Rectal smooth muscle tissue (tissue), 1 donor: ENCODE measurements at regions not wholly inside any gene's neighbourhood (a gene's known extent, or its start where the extent isn't known, plus 50 kb on each side); places are given as distances from the start of the nearest gene placed in this dataset.

Experiments used
- H3K27ac ChIP-seq: one replicate; pipeline ENCODE4 v1.7.0; 2013; ENCODE audit warnings: low read depth, low read length, inconsistent platforms
- H3K27me3 ChIP-seq: one replicate; pipeline ENCODE4 v1.7.0; 2013; ENCODE audit warnings: low read length; ENCODE audit not compliant: control insufficient read depth, insufficient read depth
- H3K36me3 ChIP-seq: one replicate; pipeline ENCODE4 v1.7.0; 2013; ENCODE audit warnings: low read length; ENCODE audit not compliant: control insufficient read depth, insufficient read depth
- H3K4me1 ChIP-seq: one replicate; pipeline ENCODE4 v1.7.0; 2013; ENCODE audit warnings: low read length; ENCODE audit not compliant: control insufficient read depth, insufficient read depth
- H3K4me3 ChIP-seq: one replicate; pipeline ENCODE4 v1.7.0; 2013; ENCODE audit warnings: low read length
- H3K9ac ChIP-seq: one replicate; pipeline ENCODE4 v1.7.0; 2013; ENCODE audit warnings: low read length

DNA sequence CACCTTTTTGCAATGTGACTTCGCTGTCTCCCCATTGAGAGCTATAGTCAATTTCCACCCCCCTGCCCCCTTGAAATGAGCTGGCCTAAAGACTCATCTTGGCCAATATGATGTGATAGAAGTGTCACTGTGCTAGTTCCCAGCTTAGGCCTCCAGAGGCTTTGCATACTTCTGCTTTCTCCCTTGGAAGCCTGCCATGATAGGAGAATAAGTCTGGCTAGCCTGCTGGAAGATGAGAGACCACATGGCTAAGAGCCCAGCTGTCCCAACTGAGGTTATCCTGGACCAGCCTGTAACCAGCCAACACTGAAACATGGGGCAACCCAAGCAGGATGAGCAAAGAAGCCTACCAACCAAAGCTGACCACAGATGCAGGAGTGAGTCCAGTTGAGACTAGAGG, 196.9 kb downstream of the GRIN2B start:
- H3K4me3 ChIP-seq: no peak overlapping the region
- no peaks in the 10 kb centered on the region for H3K4me1 ChIP-seq

GRCh38 chr12:13780453-13780852, 200.9 kb downstream of the GRIN2B start:
- no peak overlapping the region for H3K9ac ChIP-seq
- no peaks in the 10 kb centered on the region for H3K4me1 ChIP-seq
- H3K27ac ChIP-seq: no peak overlapping the region
- no peaks in the 10 kb centered on the region for H3K36me3 ChIP-seq
- H3K27me3 ChIP-seq: no peaks in the 10 kb centered on the region
- no peak overlapping the region for H3K4me3 ChIP-seq

More for the DNA sequence above, 196.9 kb downstream of the GRIN2B start:
- Histone ChIP-seq H3K36me3 (no peaks in the 10 kb centered on the region), H3K27ac (no peak overlapping the region), H3K27me3 (no peaks in the 10 kb centered on the region), H3K9ac (no peak overlapping the region)

DNA sequence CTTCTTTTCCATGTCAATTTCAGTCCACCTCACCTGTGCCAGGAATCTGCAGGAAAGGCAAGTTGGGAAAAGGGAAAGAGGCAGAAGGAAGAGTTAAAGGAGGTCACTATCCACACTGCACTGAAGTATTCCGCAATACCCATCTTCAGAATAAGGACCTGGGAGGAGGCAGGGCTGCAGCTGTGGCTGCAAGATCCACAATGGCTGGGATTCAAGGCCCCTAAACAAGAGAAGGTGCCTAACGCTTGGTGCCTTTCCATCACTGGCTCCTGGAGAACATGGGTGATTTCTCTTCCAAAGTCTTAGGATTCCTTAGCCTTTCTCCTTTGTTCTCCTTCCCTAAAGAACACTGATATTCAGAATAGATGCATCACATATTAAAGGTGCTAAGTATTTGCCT, 204.0 kb downstream of the GRIN2B start:
- H3K4me1 ChIP-seq: no peaks in the 10 kb centered on the region
- H3K4me3 ChIP-seq: no peak overlapping the region
- H3K9ac ChIP-seq: no peak overlapping the region
- no peaks in the 10 kb centered on the region for H3K36me3 ChIP-seq
- no peaks in the 10 kb centered on the region for H3K27me3 ChIP-seq
- no peak overlapping the region for H3K27ac ChIP-seq

DNA sequence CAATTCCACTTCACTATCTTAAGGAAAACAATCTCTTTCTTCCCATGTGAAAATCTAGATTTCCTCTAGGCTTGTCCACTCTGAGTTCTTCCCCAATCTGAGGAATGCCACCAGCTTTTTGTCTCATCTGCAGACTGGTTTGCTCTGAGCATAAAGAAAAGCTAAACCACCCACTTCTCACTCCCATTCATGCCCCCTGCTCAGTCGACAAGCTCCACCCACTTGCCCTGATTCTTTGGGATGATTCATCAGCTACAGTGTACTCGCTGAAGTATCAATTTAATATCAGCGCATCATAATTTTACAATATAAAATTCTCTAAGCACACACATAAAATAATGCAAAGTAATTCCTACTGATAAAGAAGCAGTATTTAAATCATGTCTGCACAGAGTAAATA, 209.1 kb downstream of the GRIN2B start:
- Histone ChIP-seq H3K4me3 (no peak overlapping the region), H3K36me3 (no peaks in the 10 kb centered on the region), H3K27me3 (no peaks in the 10 kb centered on the region), H3K4me1 (no peaks in the 10 kb centered on the region), H3K27ac (no peak overlapping the region), H3K9ac (no peak overlapping the region)

GRCh38 chr12:13770576-13770975, 210.8 kb downstream of the GRIN2B start:
- no peak overlapping the region for H3K4me3 ChIP-seq
- H3K27ac ChIP-seq: no peak overlapping the region
- H3K9ac ChIP-seq: no peak overlapping the region
- H3K4me1 ChIP-seq: no peaks in the 10 kb centered on the region
- no peaks in the 10 kb centered on the region for H3K27me3 ChIP-seq
- no peaks in the 10 kb centered on the region for H3K36me3 ChIP-seq

- Histone ChIP-seq H3K27me3 (no peaks in the 10 kb centered on the region), H3K9ac (no peak overlapping the region), H3K36me3 (no peaks in the 10 kb centered on the region), H3K27ac (no peak overlapping the region), H3K4me1 (no peaks in the 10 kb centered on the region), H3K4me3 (no peak overlapping the region)
These were observed 211.4 kb downstream of the GRIN2B start for GRCh38 chr12:13769966-13770365.

GRCh38 chr12:13769273-13769672, 212.1 kb downstream of the GRIN2B start:
- no peak overlapping the region for H3K27ac ChIP-seq
- no peak overlapping the region for H3K9ac ChIP-seq
- no peaks in the 10 kb centered on the region for H3K36me3 ChIP-seq
- H3K4me3 ChIP-seq: no peak overlapping the region
- no peaks in the 10 kb centered on the region for H3K4me1 ChIP-seq
- no peaks in the 10 kb centered on the region for H3K27me3 ChIP-seq

DNA sequence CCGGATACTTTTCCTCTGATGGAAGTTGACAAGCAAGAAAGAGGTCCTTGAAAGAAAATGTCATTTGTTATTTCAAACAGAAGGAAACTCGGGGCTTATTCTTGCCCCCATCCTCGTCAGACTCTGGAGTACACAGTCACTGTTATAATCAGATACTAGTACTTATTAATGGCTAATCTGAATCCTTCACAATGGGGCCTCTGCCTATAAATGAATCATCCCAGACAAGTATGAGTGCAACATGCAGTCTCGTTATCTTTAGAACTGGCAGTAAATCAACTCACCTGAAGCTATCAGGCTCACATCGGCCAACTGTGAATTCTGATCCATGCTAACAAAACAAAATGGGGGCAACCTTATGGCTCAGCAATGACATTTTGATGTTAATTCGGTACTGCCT, 216.7 kb downstream of the GRIN2B start:
- Histone ChIP-seq H3K36me3 (no peaks in the 10 kb centered on the region), H3K9ac (no peak overlapping the region), H3K4me1 (no peaks in the 10 kb centered on the region), H3K27me3 (no peaks in the 10 kb centered on the region), H3K4me3 (no peak overlapping the region), H3K27ac (no peak overlapping the region)

DNA sequence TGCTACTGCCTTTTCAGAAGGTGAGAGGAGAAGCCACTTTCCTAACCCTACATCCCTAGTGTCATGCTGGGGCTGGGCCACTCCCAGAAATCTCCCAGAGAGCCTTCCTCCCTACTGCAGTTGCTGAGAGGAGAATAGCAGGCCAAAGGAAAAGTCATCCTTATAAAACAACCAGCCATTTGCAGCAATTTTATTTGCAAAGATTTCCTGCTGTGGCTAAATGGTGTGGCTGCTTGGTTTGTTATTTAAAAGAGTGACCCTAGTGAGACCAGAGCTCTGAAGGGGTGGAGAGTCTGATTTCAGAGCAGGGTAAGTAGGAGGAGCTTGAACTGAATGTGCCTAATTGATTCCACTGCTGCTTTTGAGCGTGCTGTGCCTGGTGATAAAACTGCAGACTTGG, 232.0 kb downstream of the GRIN2B start:
- Histone ChIP-seq H3K36me3 (no peaks in the 10 kb centered on the region), H3K27ac (no peak overlapping the region), H3K27me3 (no peaks in the 10 kb centered on the region), H3K9ac (no peak overlapping the region), H3K4me3 (no peak overlapping the region), H3K4me1 (no peaks in the 10 kb centered on the region)

DNA sequence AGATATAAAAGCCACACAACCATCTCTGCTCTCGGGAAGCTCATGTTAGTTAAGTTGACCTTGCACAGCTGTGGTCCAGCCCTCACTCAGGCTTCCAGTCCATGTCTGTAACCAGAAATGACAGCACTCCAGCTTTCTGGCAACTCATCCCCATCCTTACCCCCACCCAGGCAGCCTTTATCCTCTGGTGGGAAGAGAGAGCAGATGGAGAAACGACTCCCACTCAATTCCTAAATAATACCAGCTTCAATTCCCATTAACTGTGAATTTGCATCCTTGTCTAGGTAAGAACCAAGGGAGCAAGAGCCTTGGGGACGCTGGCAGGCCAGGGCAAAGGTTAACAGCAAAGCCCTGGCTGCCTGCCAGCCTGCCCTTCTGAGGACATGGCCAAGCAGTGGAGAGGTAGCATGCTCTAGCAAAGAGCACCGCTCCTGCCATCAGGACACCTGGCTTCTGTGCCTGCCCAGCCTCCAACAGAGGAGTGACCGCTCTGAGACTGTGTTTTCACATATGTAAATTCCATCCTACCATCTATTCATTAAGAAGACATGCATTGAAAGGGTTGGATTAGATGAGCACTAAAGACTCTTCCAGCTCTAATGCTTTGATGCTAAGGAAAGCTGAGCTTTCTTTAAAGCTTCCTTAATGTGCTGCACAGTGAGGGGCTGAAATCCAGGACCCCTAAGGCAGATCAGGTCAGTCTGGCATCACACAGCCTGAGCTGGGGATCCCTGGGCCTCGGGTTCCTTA, 236.1 kb downstream of the GRIN2B start:
- no peak overlapping the region for H3K9ac ChIP-seq
- no peaks in the 10 kb centered on the region for H3K4me1 ChIP-seq
- no peaks in the 10 kb centered on the region for H3K27me3 ChIP-seq
- H3K36me3 ChIP-seq: no peaks in the 10 kb centered on the region
- H3K27ac ChIP-seq: no peak overlapping the region
- no peak overlapping the region for H3K4me3 ChIP-seq

DNA sequence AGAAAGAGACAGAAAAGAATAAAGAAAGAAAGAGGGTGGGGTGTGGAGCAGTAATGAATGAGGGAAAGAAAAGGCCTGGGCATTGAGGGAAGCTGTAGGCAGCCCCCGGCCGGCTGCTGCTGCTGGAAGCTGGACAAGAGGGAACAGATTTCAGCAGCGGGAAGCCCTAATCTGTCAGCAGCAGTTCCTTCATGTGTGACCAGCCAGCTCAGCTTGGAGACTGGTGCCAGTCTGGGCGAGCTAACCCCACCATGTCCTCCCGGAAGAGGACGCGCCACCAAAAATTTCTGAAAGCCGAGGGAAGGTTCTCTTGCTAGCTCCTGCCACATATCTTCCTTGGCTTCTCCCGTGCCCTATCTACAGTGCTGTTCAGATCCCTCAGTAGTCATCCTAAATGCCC, 236.8 kb downstream of the GRIN2B start:
- H3K4me1 ChIP-seq: no peaks in the 10 kb centered on the region

GRCh38 chr12:13740149-13740545, 241.3 kb downstream of the GRIN2B start:
- no peaks in the 10 kb centered on the region for H3K27me3 ChIP-seq
- H3K36me3 ChIP-seq: no peaks in the 10 kb centered on the region
- no peak overlapping the region for H3K27ac ChIP-seq
- no peak overlapping the region for H3K4me3 ChIP-seq
- no peaks in the 10 kb centered on the region for H3K4me1 ChIP-seq
- no peak overlapping the region for H3K9ac ChIP-seq

More for the DNA sequence above, 236.8 kb downstream of the GRIN2B start:
- Histone ChIP-seq H3K27me3 (no peaks in the 10 kb centered on the region), H3K9ac (no peak overlapping the region), H3K4me3 (no peak overlapping the region), H3K36me3 (no peaks in the 10 kb centered on the region), H3K27ac (no peak overlapping the region)

DNA sequence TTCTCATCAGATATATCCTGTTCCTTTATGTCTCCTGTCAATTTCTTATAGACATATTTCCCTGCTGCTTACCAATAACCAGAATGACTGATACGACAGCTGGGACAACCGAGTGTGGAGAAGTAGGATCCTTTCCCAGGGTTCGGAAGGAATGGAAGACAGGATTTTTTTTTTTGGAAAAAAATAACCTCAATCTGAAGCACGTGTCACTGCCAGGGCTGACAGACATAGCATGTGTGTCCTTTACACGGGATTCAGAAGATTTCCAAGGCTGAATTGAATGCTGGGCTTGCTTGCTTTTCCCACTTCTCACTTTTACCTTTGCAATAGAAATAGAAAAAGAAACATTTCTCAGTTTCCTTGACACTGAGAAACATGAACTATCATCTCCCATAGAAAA, 245.7 kb downstream of the GRIN2B start:
- no peak overlapping the region for H3K27ac ChIP-seq
- H3K36me3 ChIP-seq: no peaks in the 10 kb centered on the region
- no peak overlapping the region for H3K9ac ChIP-seq
- no peak overlapping the region for H3K4me3 ChIP-seq
- H3K27me3 ChIP-seq: no peaks in the 10 kb centered on the region
- no peaks in the 10 kb centered on the region for H3K4me1 ChIP-seq
